ENCODE measurements at regions not wholly inside any gene's neighbourhood (a gene's known extent, or its start where the extent isn't known, plus 50 kb on each side); places are given as distances from the start of the nearest gene placed in this dataset.
A peak's percentile ranks its signal among the peaks of the same experiment; 100 is the strongest.
"Not testable (repeated sequence)": the region's sequence is repeated elsewhere in the genome, so short reads cannot be mapped to it uniquely, and the experiment has no call there.

GRCh38 chr6:15170126-15170525, 75.7 kb upstream of the JARID2 start:
- no peak overlapping the region for H3K4me3 ChIP-seq (ENCODE audit: low read depth, low read length)
- no peaks in the 10 kb centered on the region for H3K27me3 ChIP-seq (ENCODE audit: control insufficient read depth, insufficient read depth, low read length)
- DNase-seq (ENCODE audit: low read depth), result no peak
- H3K36me3 ChIP-seq (ENCODE audit: control insufficient read depth, insufficient read depth, low read length), result no peaks in the 10 kb centered on the region
- FAIRE-seq, result no peak
- no peak for TF ChIP-seq CTCF (IDR thresholded peaks at IDR 0.05; ENCODE audit: insufficient read depth, low read length, severe bottlenecking)

- Histone ChIP-seq H3K36me3 (ENCODE audit: control insufficient read depth, insufficient read depth, low read length) (no peaks in the 10 kb centered on the region), H3K4me3 (ENCODE audit: low read depth, low read length) (no peak overlapping the region), H3K27me3 (ENCODE audit: control insufficient read depth, insufficient read depth, low read length) (no peaks in the 10 kb centered on the region)
- DNase-seq (ENCODE audit: low read depth) (no peak), FAIRE-seq (no peak)
- TF ChIP-seq CTCF (IDR thresholded peaks at IDR 0.05; ENCODE audit: insufficient read depth, low read length, severe bottlenecking), result no peak
Measured at GRCh38 chr6:15171026-15171425, 74.8 kb upstream of the JARID2 start.

GRCh38 chr6:15176816-15177370, 69.0 kb upstream of the JARID2 start:
- Histone ChIP-seq H3K27me3 (ENCODE audit: control insufficient read depth, insufficient read depth, low read length) (no peaks in the 10 kb centered on the region), H3K36me3 (ENCODE audit: control insufficient read depth, insufficient read depth, low read length) (no peaks in the 10 kb centered on the region), H3K4me3 (ENCODE audit: low read depth, low read length) (no peak overlapping the region)
- DNase-seq (ENCODE audit: low read depth) (no peak), FAIRE-seq (no peak)
- TF ChIP-seq CTCF (IDR thresholded peaks at IDR 0.05; ENCODE audit: insufficient read depth, low read length, severe bottlenecking), result no peak

- no peak for TF ChIP-seq CTCF (IDR thresholded peaks at IDR 0.05; ENCODE audit: insufficient read depth, low read length, severe bottlenecking)
- FAIRE-seq (no peak), DNase-seq (ENCODE audit: low read depth) (no peak)
- H3K4me3 ChIP-seq (ENCODE audit: low read depth, low read length), result no peak overlapping the region
- H3K36me3 ChIP-seq (ENCODE audit: control insufficient read depth, insufficient read depth, low read length), result no peaks in the 10 kb centered on the region
- H3K27me3 ChIP-seq (ENCODE audit: control insufficient read depth, insufficient read depth, low read length), result no peaks in the 10 kb centered on the region
Measured at GRCh38 chr6:15183979-15184378, 61.9 kb upstream of the JARID2 start.

GRCh38 chr6:15184441-15184861, 61.4 kb upstream of the JARID2 start:
- DNase-seq (ENCODE audit: low read depth) (peak; percentile 85), FAIRE-seq (no peak)
- TF ChIP-seq CTCF (IDR thresholded peaks at IDR 0.05; ENCODE audit: insufficient read depth, low read length, severe bottlenecking), result no peak
- H3K4me3 ChIP-seq (ENCODE audit: low read depth, low read length), result no peak overlapping the region
- no peaks in the 10 kb centered on the region for H3K36me3 ChIP-seq (ENCODE audit: control insufficient read depth, insufficient read depth, low read length)
- no peaks in the 10 kb centered on the region for H3K27me3 ChIP-seq (ENCODE audit: control insufficient read depth, insufficient read depth, low read length)

- H3K27me3 ChIP-seq (ENCODE audit: control insufficient read depth, insufficient read depth, low read length); H3K4me3 ChIP-seq (ENCODE audit: low read depth, low read length); FAIRE-seq; DNase-seq (ENCODE audit: low read depth); H3K36me3 ChIP-seq (ENCODE audit: control insufficient read depth, insufficient read depth, low read length): not testable (repeated sequence)
Measured at GRCh38 chr6:15185111-15185510, 60.8 kb upstream of the JARID2 start.

GRCh38 chr6:15193451-15193850, 52.4 kb upstream of the JARID2 start:
- not testable (repeated sequence) for H3K36me3 ChIP-seq (ENCODE audit: control insufficient read depth, insufficient read depth, low read length); H3K27me3 ChIP-seq (ENCODE audit: control insufficient read depth, insufficient read depth, low read length); H3K4me3 ChIP-seq (ENCODE audit: low read depth, low read length); FAIRE-seq; DNase-seq (ENCODE audit: low read depth)
